Activated T-cell treated with anti-CD3 and anti-CD28 coated beads for 48 hours (primary cell): ENCODE measurements at regions not wholly inside any gene's neighbourhood (a gene's known extent, or its start where the extent isn't known, plus 50 kb on each side); places are given as distances from the start of the nearest gene placed in this dataset.

Source experiments
- DNase-seq: peaks from one replicate; pipeline ENCODE4 v3.0.0-alpha.2; 2020; ENCODE audit warnings: low read depth

- no peak for DNase-seq
Observed at GRCh38 chr11:71356904-71357303, 91.3 kb downstream of the DHCR7 start.

DNA sequence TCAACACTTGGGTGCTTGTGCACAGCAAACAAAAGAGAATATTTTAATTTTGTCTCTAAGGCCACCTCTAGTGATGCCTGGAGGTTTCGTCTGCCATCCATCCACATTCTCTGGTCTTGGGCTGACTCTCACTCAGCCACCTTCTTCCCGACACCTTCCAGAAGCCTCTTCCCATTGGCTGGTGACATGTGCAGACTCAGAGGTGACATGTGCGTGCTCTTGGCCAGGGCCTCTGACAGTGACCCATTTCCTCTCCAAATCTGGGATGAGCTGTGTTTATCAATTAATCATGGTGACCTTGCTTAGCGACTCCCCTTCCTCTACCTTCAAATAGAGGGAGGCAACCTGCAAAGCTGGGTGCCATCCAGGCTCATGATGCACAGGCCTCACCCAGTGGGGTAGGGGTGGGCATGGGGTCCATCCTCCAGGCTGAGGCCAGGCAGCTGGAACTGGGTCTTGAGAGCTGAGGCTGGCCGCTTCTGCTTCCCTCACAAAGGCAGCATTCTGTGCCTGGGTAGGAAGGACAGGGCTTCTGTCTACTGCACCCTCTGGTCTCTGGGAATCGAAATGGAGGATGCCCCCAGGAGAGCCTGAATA, 91.8 kb downstream of the DHCR7 start:
- no peak for DNase-seq

- no peak for DNase-seq
Observed at GRCh38 chr11:71355281-71355680, 92.9 kb downstream of the DHCR7 start.

DNA sequence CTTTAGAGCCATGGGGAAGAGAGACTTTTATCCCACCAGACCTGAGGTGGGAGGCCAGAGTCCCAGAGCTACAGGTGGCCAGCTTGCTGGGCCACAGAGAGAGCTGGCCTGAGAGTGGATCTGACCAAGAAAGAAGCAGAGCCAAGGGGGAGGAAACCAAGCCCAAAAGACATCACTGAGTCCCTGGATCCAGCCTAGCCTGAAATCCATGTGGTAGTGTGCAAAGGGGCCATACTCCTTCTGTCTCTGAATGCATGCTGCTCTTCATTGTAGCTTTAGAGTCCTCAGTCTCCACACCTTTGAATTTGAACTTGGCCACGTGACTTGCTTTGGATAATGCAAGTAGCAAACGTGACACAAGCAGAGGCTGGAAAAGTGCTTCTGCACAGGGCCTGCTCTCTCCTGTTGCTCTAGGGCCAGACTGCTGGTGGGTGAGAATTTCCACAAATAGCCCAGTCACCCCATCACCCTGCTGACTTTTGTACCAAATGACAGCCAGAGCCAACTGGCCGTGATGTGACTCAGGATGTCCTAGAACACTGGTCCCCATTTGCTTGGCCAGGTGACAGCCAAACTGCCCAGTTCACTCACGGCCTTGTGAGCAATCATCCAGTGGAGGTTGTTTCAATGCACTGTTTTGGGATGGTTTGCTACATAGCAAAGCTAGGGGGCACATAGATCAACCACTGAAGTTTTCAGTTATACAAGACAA, 93.6 kb downstream of the DHCR7 start:
- no peak for DNase-seq

GRCh38 chr11:71352748-71353147, 95.4 kb downstream of the DHCR7 start:
- DNase-seq, result no peak

DNA sequence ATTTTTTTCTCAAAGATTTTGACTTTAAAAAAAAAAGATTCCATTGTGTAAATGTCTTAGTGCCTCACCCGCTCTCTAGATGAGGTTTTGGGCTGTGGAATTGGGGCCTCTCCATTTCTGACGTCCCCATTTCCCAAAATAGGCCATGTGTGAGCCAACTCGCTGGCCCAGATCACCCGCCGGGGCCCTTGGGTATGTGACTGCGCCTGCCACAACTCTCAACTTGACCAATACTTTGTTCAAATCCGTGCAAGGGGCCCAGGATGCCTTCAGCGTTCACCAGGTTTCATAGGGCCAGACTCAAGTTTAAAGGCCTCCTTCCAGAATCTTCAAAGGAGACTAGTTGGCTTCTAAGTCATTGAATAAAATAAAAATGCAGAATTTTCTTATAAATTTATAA, 96.0 kb downstream of the DHCR7 start:
- DNase-seq, result no peak

- DNase-seq, result no peak
Observed at GRCh38 chr11:71349627-71350026, 97.2 kb upstream of the SHANK2 start.

DNA sequence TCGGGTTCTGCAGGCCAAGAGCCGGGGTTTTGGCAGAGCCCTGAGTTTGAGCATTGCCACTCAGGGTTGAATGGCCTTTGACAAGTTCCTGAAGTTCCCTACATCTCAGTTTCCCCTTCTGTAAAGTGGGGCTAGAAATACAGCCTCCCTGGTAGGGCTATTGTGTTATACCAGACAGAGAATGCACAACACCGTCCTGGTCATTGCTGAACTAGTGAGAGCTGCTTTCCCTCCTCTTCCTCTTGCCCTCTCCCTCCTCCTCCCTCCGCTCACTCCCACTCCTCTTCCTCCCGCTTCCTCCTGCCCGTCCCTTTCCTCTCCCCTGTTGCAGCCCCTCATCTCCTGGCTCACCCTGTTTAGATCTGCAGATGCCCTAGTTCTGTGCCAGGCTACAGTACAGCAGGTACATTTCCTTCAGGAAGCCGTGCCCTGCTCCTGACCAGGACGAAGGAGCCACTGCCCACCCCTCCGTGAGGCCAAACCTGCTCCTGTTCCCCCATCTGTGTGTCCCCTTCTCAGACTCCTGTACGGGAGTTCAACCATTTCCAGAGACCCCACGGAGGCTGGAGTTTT, 91.5 kb upstream of the SHANK2 start:
- no peak for DNase-seq

DNA sequence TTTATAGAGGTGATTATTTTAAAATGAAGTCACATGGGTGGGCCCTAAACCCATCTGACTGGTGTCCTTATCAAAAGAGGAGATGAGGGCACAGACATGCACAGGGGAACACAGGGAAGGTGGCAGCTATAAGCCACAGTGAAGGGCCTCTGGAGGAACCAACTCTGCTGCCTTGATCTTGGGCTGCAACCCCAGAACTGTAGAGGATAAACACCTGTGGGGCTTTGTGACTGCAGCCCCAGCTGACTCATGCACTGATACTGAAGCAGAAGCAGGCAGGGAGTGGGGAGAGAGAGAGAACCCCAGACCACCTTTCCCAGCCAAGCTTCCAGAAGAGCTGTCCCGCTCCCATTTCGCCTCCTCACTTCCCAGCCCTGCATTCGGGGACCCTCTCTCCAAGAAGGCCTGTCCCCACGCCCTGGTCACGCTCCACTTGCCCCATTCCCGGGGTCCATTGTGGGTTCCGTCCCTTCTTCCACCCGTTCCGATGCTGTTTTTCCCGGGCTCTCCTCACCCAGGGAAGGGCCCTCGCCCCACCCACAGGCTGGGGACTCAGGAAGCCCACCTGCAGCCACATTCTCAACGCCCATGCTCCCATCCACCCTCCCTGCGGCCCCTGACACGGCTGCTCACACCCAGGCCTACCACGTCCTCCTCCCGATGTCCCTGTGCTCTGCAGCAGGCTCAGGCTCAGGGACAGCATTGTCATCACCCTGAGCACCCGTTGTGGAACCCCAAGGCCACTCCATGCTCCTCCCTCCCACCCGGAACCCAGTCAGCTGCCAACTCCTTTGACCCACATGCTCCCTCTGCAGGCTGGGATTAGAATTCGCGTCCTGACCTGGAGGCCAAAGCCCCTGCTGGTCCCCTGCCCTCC, 90.8 kb upstream of the SHANK2 start:
- peak; percentile 4 for DNase-seq

- DNase-seq, result no peak
Observed at GRCh38 chr11:71342116-71342515, 89.7 kb upstream of the SHANK2 start.

DNA sequence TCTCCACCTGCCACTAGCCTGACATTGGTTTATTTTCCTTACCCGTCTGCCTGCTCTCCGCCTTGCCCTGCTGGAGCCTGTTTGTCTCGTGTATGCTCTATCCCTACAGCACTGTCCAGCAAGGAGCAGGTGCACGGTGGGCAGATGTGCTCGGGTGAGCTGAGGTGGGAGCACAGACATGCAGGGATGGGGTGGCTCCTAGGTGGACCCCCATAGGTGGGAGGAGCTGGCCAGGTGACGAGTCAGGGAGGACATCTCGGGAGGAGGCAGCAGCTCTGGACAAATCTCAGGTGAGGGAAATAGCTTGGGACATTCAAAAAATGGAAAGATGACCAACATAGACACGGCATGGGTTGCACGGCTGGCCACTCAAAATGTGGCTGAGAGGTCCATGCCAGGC, 89.2 kb upstream of the SHANK2 start:
- no peak for DNase-seq

- DNase-seq, result no peak
Observed at GRCh38 chr11:71341173-71341572, 88.8 kb upstream of the SHANK2 start.

GRCh38 chr11:71340086-71340606, 87.8 kb upstream of the SHANK2 start:
- no peak for DNase-seq

- no peak for DNase-seq
Observed at GRCh38 chr11:71339396-71339881, 87.1 kb upstream of the SHANK2 start.

- no peak for DNase-seq
Observed at GRCh38 chr11:71338801-71339395, 86.5 kb upstream of the SHANK2 start.

GRCh38 chr11:71336996-71337754, 84.8 kb upstream of the SHANK2 start:
- DNase-seq, result no peak

- no peak for DNase-seq
Observed at GRCh38 chr11:71336176-71336995, 84.0 kb upstream of the SHANK2 start.

DNA sequence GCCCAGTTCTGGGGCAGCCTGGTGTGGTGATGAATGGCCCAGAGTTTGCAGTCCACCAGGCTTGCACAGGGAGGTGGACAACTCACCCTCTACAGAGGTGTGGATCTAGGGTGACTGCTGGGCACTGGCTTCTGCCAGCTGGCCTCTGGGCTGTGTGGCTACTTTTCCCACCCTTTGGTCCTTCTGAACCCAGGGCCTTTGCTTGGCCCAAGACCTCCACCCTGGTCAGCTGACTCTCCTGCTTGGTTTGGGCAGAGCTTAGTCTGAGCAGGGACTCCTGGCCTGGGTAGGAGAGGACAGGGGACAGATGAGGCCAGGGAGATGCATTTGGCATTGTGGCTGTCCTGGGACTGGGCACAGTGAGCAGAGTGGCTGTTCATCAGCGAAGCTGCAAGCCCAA, 83.0 kb upstream of the SHANK2 start:
- DNase-seq, result no peak

GRCh38 chr11:71334191-71334590, 81.8 kb upstream of the SHANK2 start:
- DNase-seq, result no peak

- no peak for DNase-seq
Observed at GRCh38 chr11:71333473-71333872, 81.1 kb upstream of the SHANK2 start.
